ENCODE measurements at regions not wholly inside any gene's neighbourhood (a gene's known extent, or its start where the extent isn't known, plus 50 kb on each side); places are given as distances from the start of the nearest gene placed in this dataset.

DNA sequence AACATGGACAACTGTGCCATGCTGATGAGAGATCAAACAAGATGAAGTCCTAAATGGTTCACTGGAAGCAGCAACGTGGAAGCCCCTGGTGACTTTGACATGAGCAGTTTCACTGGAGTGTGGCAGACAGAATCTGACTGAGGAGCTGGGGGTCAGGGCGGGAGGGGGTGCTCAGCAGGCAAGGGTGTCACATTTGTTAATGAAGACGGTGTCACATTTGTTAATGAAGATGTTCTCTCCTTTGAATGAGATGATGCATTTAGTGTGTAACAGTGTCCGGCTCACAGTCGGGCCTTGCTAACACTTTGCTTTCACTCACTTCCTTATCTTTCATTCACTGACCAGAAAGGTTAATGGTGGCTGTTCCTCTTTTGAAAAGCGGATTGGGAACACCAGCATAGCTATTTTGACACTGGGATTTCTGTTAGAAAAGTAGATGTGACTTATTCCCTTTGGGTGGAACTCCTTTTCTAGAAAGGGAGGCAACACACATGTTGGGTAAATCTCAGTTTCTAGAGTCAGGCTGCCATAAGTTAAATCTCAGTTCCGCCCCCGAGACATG is 693.7 kb downstream of the UQCRFS1 start:
- Histone ChIP-seq H3K4me1 (ENCODE audit: control insufficient read depth, insufficient read depth, low read length, poor library complexity, severe bottlenecking) (no peaks in the 10 kb centered on the region), H3K27ac (ENCODE audit: low read depth, low read length, severe bottlenecking) (no peak overlapping the region)

DNA sequence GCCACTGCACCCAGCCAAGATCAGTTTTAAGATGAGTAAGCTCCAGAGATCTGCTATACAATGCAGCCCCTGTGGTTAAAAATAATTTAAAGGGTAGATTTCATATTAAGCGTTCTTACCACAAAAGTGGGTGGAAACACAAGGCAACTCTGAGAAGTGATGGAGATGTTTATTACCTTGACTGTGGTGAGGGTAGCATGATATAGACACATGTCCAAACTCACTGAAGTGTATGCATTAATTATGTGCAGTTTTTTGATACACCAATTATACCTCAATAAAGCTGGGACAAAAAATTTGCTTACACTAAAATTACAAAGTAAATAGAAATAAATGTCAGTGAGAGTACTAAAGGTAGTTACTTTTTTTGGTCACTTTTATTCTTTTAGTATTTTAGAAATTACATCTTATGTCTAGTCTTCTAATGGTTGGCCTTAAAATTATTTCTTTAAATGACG is 696.5 kb downstream of the UQCRFS1 start:
- Histone ChIP-seq H3K4me3 (ENCODE audit: extremely low read depth, insufficient read depth, low read length, poor library complexity, severe bottlenecking) (no peak overlapping the region), H3K4me1 (ENCODE audit: control insufficient read depth, insufficient read depth, low read length, poor library complexity, severe bottlenecking) (no peaks in the 10 kb centered on the region)
- WGBS, 2 experiments (ENCODE audit: insufficient coverage in 2 of 2): 80% methylated on average over 1 of the region's 2 CpGs; no CpG with 5 or more reads in 1 of the 2 experiments

More for the DNA sequence above, 693.7 kb downstream of the UQCRFS1 start:
- H3K36me3 ChIP-seq (ENCODE audit: control insufficient read depth, insufficient read depth, low read length): no peaks in the 10 kb centered on the region
- no peak overlapping the region for H3K4me3 ChIP-seq (ENCODE audit: extremely low read depth, insufficient read depth, low read length, poor library complexity, severe bottlenecking)
- H3K9me3 ChIP-seq (ENCODE audit: control insufficient read depth, low read length): no peaks in the 10 kb centered on the region
- 50 to 90% methylated on average over 1 to 4 of the region's 8 CpGs for WGBS, 2 experiments (ENCODE audit: insufficient coverage in 2 of 2)

DNA sequence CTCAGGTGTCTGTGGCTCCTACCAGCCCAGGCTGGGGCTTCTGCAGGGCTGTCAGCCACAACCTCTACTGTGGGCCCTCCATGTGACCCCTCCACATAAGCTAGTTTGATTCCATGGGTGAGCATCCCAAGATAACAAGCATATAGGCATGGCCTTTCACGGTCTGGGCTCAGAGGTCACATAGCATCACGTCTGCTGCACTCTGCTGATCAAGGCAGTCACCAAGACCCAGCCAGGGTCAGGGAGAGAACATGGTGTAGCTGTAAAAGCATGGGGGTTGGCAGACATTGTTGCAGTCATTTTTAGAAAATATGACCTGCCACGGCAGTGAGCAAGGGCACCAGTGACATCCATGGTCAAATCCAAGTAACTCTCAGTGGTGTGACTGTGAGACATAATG is 698.8 kb downstream of the UQCRFS1 start:
- H3K36me3 ChIP-seq (ENCODE audit: control insufficient read depth, insufficient read depth, low read length): no peaks in the 10 kb centered on the region
- 82 to 83% methylated on average over 2 to 3 of the region's 3 CpGs for WGBS, 2 experiments (ENCODE audit: insufficient coverage in 2 of 2)

More for the DNA sequence above, 696.5 kb downstream of the UQCRFS1 start:
- no peaks in the 10 kb centered on the region for H3K9me3 ChIP-seq (ENCODE audit: control insufficient read depth, low read length)
- H3K27ac ChIP-seq (ENCODE audit: low read depth, low read length, severe bottlenecking): no peak overlapping the region
- H3K36me3 ChIP-seq (ENCODE audit: control insufficient read depth, insufficient read depth, low read length): no peaks in the 10 kb centered on the region

DNA sequence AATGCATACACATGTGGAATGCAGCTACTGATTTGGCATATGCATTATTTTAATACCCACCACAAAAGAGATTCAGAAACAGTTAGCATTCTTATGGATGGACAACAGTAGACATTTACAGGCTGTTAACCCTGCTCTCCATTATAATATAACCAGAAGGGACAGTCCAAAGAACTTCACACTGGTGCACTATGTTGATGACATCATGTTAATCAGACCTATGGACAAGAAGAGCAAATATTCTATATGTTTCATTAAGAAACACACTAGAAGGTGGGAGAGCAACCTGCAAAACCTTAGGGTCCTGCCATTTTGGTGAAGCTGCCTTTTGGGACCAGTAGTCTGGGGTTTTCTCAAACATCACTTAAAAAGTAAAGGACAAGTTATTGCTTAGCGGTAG is 701.3 kb downstream of the UQCRFS1 start:
- no peak overlapping the region for H3K4me3 ChIP-seq (ENCODE audit: extremely low read depth, insufficient read depth, low read length, poor library complexity, severe bottlenecking)
- WGBS, 2 experiments (ENCODE audit: insufficient coverage in 2 of 2): 80% methylated on average over 1 of the region's 1 CpG
- no peaks in the 10 kb centered on the region for H3K9me3 ChIP-seq (ENCODE audit: control insufficient read depth, low read length)
- H3K27ac ChIP-seq (ENCODE audit: low read depth, low read length, severe bottlenecking): no peak overlapping the region
- H3K36me3 ChIP-seq (ENCODE audit: control insufficient read depth, insufficient read depth, low read length): no peaks in the 10 kb centered on the region
- H3K4me1 ChIP-seq (ENCODE audit: control insufficient read depth, insufficient read depth, low read length, poor library complexity, severe bottlenecking): no peaks in the 10 kb centered on the region

More for the DNA sequence above, 698.8 kb downstream of the UQCRFS1 start:
- Histone ChIP-seq H3K9me3 (ENCODE audit: control insufficient read depth, low read length) (no peaks in the 10 kb centered on the region), H3K4me1 (ENCODE audit: control insufficient read depth, insufficient read depth, low read length, poor library complexity, severe bottlenecking) (no peaks in the 10 kb centered on the region), H3K4me3 (ENCODE audit: extremely low read depth, insufficient read depth, low read length, poor library complexity, severe bottlenecking) (no peak overlapping the region), H3K27ac (ENCODE audit: low read depth, low read length, severe bottlenecking) (no peak overlapping the region)

DNA sequence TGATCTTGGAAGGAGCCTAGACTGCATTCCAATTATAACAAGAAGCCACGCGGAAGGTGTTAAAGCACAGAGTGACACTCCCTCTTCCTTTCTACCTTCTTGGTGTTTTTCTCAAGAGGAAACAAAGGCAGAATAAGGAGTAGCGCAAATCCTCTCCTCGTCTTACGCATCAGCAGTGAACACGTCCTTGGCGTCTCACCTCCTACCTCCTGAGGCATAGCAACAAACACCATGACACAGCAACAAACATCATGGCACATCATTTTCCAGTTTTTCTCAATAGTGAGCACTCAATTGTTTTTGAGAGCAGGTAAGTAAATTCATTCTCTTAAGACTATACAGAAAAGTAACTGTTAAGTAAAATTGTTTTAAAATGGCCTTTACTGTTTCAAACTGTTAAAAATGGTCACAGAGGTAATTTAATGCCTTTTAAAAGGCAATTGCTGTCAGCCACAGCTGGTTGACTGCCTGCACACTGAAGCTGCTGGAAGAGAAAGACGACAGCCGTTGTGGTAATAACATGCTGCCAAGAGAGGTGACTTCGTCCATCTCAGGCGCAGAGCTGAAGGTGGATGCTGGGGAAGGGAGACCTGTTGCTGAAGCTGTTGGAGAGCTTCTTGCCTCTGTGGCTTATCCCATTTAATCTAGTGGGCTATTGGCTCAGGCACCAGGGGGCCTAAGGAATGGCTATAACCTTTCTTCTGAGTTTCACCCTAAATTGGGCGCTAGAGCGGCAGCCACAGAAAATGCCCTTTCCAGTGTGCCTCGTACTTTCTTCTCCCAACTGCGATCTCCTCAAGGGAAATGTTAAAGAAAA is 703.7 kb downstream of the UQCRFS1 start:
- Histone ChIP-seq H3K9me3 (ENCODE audit: control insufficient read depth, low read length) (no peaks in the 10 kb centered on the region), H3K4me3 (ENCODE audit: extremely low read depth, insufficient read depth, low read length, poor library complexity, severe bottlenecking) (no peak overlapping the region), H3K4me1 (ENCODE audit: control insufficient read depth, insufficient read depth, low read length, poor library complexity, severe bottlenecking) (no peaks in the 10 kb centered on the region), H3K27ac (ENCODE audit: low read depth, low read length, severe bottlenecking) (no peak overlapping the region), H3K36me3 (ENCODE audit: control insufficient read depth, insufficient read depth, low read length) (no peaks in the 10 kb centered on the region)
- WGBS, 2 experiments (ENCODE audit: insufficient coverage in 2 of 2): 89 to 92% methylated on average over 12 to 13 of the region's 15 CpGs

DNA sequence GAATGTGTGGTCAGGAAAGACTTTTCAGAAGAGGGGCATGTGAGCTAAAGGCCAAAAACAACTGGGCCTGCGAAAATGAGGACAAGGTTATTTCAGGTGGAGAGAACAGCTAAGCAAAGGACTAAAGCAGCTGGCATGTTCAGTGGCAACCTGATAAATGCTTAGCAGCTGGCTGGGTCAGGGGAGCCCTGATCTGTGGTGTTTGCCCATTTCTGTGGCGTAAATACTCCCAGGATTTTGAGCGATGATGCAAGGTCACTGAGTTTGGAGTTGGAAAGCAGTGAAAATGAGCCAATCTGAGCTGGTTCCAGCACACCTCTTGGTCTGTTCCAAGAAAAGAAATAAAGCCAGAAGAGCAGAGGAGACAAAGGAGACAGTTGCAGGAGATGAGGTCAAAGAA is 704.3 kb downstream of the UQCRFS1 start:
- Histone ChIP-seq H3K4me3 (ENCODE audit: extremely low read depth, insufficient read depth, low read length, poor library complexity, severe bottlenecking) (no peak overlapping the region), H3K27ac (ENCODE audit: low read depth, low read length, severe bottlenecking) (no peak overlapping the region), H3K4me1 (ENCODE audit: control insufficient read depth, insufficient read depth, low read length, poor library complexity, severe bottlenecking) (no peaks in the 10 kb centered on the region), H3K9me3 (ENCODE audit: control insufficient read depth, low read length) (no peaks in the 10 kb centered on the region), H3K36me3 (ENCODE audit: control insufficient read depth, insufficient read depth, low read length) (no peaks in the 10 kb centered on the region)
- 87% methylated on average over 3 of the region's 3 CpGs for WGBS, 2 experiments (ENCODE audit: insufficient coverage in 2 of 2)

DNA sequence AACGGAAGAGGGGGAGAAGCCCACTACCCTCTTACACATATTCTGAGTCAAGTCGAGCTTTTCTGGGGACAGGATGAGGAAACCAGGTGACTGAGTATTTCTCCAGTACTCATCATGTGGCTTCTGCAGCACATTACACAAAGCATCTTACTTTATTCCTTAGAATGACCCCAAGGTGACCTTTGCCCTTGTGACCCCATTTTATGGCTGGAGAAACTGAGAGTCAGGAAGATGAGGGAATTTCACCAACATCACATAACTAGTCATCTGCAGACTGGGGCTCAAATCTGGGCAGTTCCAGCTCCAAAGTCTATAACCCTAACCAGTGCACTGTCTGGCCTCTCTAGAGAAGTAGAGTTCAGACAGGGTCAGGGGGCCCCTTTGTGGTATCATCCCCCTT is 707.0 kb downstream of the UQCRFS1 start:
- WGBS, 2 experiments (ENCODE audit: insufficient coverage in 2 of 2): 80% methylated on average over 1 of the region's 2 CpGs; no CpG with 5 or more reads in 1 of the 2 experiments
- no peaks in the 10 kb centered on the region for H3K4me1 ChIP-seq (ENCODE audit: control insufficient read depth, insufficient read depth, low read length, poor library complexity, severe bottlenecking)
- no peaks in the 10 kb centered on the region for H3K9me3 ChIP-seq (ENCODE audit: control insufficient read depth, low read length)
- no peak overlapping the region for H3K27ac ChIP-seq (ENCODE audit: low read depth, low read length, severe bottlenecking)
- no peaks in the 10 kb centered on the region for H3K36me3 ChIP-seq (ENCODE audit: control insufficient read depth, insufficient read depth, low read length)
- no peak overlapping the region for H3K4me3 ChIP-seq (ENCODE audit: extremely low read depth, insufficient read depth, low read length, poor library complexity, severe bottlenecking)

DNA sequence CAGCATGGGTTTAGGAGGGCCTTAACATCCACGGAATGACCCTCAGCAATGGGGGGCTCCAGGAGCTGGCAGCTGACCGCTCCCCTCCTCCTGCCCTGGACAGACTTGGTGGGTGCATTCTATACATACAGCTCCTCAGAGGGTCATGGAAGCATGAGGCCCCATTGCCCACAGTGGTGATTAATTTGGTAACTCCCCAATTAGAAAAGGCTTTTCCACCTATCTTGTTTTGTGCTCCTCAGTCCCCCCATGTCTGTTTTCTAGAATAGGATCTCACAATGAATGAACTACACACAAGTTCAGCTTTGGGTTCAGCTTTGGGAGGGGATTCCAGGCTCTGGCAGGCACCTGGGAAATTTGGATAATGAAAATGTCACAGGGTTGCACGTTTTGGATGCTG is 707.8 kb downstream of the UQCRFS1 start:
- Histone ChIP-seq H3K9me3 (ENCODE audit: control insufficient read depth, low read length) (no peaks in the 10 kb centered on the region), H3K36me3 (ENCODE audit: control insufficient read depth, insufficient read depth, low read length) (no peaks in the 10 kb centered on the region)
- 84 to 85% methylated on average over 3 of the region's 3 CpGs for WGBS, 2 experiments (ENCODE audit: insufficient coverage in 2 of 2)

DNA sequence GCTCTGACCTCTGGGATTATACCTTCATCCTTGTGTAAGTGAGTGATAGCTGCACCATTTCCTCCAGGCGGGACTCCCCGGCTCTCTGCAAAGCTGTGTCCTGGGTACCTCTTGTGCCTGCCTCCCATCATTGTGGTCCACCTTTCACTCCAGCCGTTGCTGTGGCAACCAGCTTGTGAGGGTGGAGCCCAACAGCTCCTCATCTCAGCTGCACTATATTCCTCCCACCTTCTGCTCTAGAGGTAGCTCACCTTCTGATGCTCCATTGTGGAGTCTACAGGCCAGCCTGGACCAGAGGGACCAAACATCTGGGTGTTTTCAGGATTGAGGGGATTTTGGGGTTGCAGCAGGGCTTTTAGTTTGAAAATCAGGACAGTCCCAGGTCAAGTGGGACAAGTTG is 708.2 kb downstream of the UQCRFS1 start:
- WGBS, 2 experiments (ENCODE audit: insufficient coverage in 2 of 2): 75 to 77% methylated on average over 2 to 3 of the region's 3 CpGs
- H3K36me3 ChIP-seq (ENCODE audit: control insufficient read depth, insufficient read depth, low read length): no peaks in the 10 kb centered on the region

More for the DNA sequence above, 707.8 kb downstream of the UQCRFS1 start:
- H3K4me1 ChIP-seq (ENCODE audit: control insufficient read depth, insufficient read depth, low read length, poor library complexity, severe bottlenecking): no peaks in the 10 kb centered on the region
- H3K27ac ChIP-seq (ENCODE audit: low read depth, low read length, severe bottlenecking): no peak overlapping the region
- no peak overlapping the region for H3K4me3 ChIP-seq (ENCODE audit: extremely low read depth, insufficient read depth, low read length, poor library complexity, severe bottlenecking)

DNA sequence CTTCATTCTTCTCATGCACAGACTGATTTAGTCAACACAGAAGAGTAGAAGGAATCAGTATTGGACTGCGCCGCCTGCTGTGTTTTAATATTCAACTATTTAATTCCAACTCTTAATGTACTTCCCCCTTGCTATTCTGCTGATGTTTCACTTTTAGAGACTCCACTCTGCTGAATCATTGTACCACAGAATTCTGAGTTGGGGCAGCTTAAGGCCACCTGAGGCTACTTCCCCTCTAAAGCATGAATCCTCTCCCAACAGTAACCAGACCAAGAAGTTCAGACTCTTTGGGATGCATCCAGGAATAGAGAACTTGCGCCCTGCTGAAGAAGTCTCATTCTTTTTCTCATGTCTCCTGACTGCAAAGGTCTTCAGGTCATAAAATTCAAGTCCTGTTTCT is 708.8 kb downstream of the UQCRFS1 start:
- H3K4me1 ChIP-seq (ENCODE audit: control insufficient read depth, insufficient read depth, low read length, poor library complexity, severe bottlenecking): no peaks in the 10 kb centered on the region
- H3K27ac ChIP-seq (ENCODE audit: low read depth, low read length, severe bottlenecking): no peak overlapping the region
- WGBS, 2 experiments (ENCODE audit: insufficient coverage in 2 of 2): 74 to 88% methylated on average over 3 of the region's 3 CpGs
- no peak overlapping the region for H3K4me3 ChIP-seq (ENCODE audit: extremely low read depth, insufficient read depth, low read length, poor library complexity, severe bottlenecking)
- H3K9me3 ChIP-seq (ENCODE audit: control insufficient read depth, low read length): no peaks in the 10 kb centered on the region
- H3K36me3 ChIP-seq (ENCODE audit: control insufficient read depth, insufficient read depth, low read length): no peaks in the 10 kb centered on the region

More for the DNA sequence above, 708.2 kb downstream of the UQCRFS1 start:
- H3K4me1 ChIP-seq (ENCODE audit: control insufficient read depth, insufficient read depth, low read length, poor library complexity, severe bottlenecking): no peaks in the 10 kb centered on the region
- no peak overlapping the region for H3K4me3 ChIP-seq (ENCODE audit: extremely low read depth, insufficient read depth, low read length, poor library complexity, severe bottlenecking)
- H3K9me3 ChIP-seq (ENCODE audit: control insufficient read depth, low read length): no peaks in the 10 kb centered on the region
- no peak overlapping the region for H3K27ac ChIP-seq (ENCODE audit: low read depth, low read length, severe bottlenecking)

Measured in mesodermal cell (in vitro differentiated cells).